ENCODE measurements at regions not wholly inside any gene's neighbourhood (a gene's known extent, or its start where the extent isn't known, plus 50 kb on each side); places are given as distances from the start of the nearest gene placed in this dataset.

GRCh38 chr15:95259965-95260364 lies 1028.6 kb downstream of the MCTP2 start:
- no peak for DNase-seq (ENCODE audit: low spot score)

GRCh38 chr15:95260856-95261255 lies 1029.5 kb downstream of the MCTP2 start:
- no peak for DNase-seq (ENCODE audit: low spot score)

GRCh38 chr15:95261546-95261945 lies 1030.2 kb downstream of the MCTP2 start:
- no peak for DNase-seq (ENCODE audit: low spot score)

- no peak for DNase-seq (ENCODE audit: low spot score)
These were observed 1030.6 kb downstream of the MCTP2 start for GRCh38 chr15:95261968-95262367.

GRCh38 chr15:95262866-95263564 lies 1031.7 kb downstream of the MCTP2 start:
- no peak for DNase-seq (ENCODE audit: low spot score)

- DNase-seq (ENCODE audit: low spot score), result no peak
These were observed 1032.4 kb downstream of the MCTP2 start for GRCh38 chr15:95263751-95264150.

GRCh38 chr15:95265419-95265997 lies 1034.1 kb downstream of the MCTP2 start:
- no peak for DNase-seq (ENCODE audit: low spot score)

GRCh38 chr15:95266451-95267061 lies 1035.2 kb downstream of the MCTP2 start:
- DNase-seq (ENCODE audit: low spot score), result no peak

- DNase-seq (ENCODE audit: low spot score), result no peak
These were observed 1036.1 kb downstream of the MCTP2 start for GRCh38 chr15:95267481-95267880.

- DNase-seq (ENCODE audit: low spot score), result no peak
These were observed 1038.2 kb downstream of the MCTP2 start for GRCh38 chr15:95269242-95270183.

- DNase-seq (ENCODE audit: low spot score), result no peak
These were observed 1042.7 kb downstream of the MCTP2 start for GRCh38 chr15:95274101-95274500.

- no peak for DNase-seq (ENCODE audit: low spot score)
These were observed 1045.9 kb downstream of the MCTP2 start for GRCh38 chr15:95277266-95277665.

- DNase-seq (ENCODE audit: low spot score), result no peak
These were observed 1047.3 kb downstream of the MCTP2 start for GRCh38 chr15:95278532-95279245.

GRCh38 chr15:95279277-95280019 lies 1048.1 kb downstream of the MCTP2 start:
- DNase-seq (ENCODE audit: low spot score), result no peak

GRCh38 chr15:95280711-95281110 lies 1049.3 kb downstream of the MCTP2 start:
- no peak for DNase-seq (ENCODE audit: low spot score)

- no peak for DNase-seq (ENCODE audit: low spot score)
These were observed 1049.0 kb upstream of the NR2F2 start for GRCh38 chr15:95281470-95281869.

- DNase-seq (ENCODE audit: low spot score), result no peak
These were observed 1046.0 kb upstream of the NR2F2 start for GRCh38 chr15:95284492-95284891.

GRCh38 chr15:95284933-95285421 lies 1045.5 kb upstream of the NR2F2 start:
- DNase-seq (ENCODE audit: low spot score), result no peak

- no peak for DNase-seq (ENCODE audit: low spot score)
These were observed 1044.1 kb upstream of the NR2F2 start for GRCh38 chr15:95286352-95286880.

GRCh38 chr15:95287720-95288103 lies 1042.8 kb upstream of the NR2F2 start:
- DNase-seq (ENCODE audit: low spot score), result no peak

- no peak for DNase-seq (ENCODE audit: low spot score)
These were observed 1041.9 kb upstream of the NR2F2 start for GRCh38 chr15:95288626-95289025.

Measured in globus pallidus (tissue), 1 donor.